Right atrium auricular region (tissue), 2 donors: ENCODE measurements at regions not wholly inside any gene's neighbourhood (a gene's known extent, or its start where the extent isn't known, plus 50 kb on each side); places are given as distances from the start of the nearest gene placed in this dataset.

Source experiments
- DNase-seq: peaks from one replicate; pipeline ENCODE4 v3.0.0-alpha.2; 2019; ENCODE audit warnings: low spot score
- H3K27ac ChIP-seq, 2 donors: fragments of 200-600 bp; sonication (generic); 1 replicate in 1 of 2; 2 replicates in 1 of 2; pipeline ENCODE4 v1.5.1; 2016 to 2019
- H3K27me3 ChIP-seq, 2 donors: fragments of 200-600 bp; sonication (generic); one replicate each; pipeline versions ENCODE4 v1.5.1 to v1.6.0; 2017 to 2019
- H3K36me3 ChIP-seq: fragments of 200-600 bp; sonication (generic); one replicate; pipeline ENCODE4 v1.5.1; 2016
- H3K4me1 ChIP-seq, 2 donors: fragments of 200-600 bp; sonication (generic); one replicate each; pipeline versions ENCODE4 v1.5.1 to v1.6.0; 2017 to 2019
- H3K4me3 ChIP-seq, 2 donors: fragments of 200-600 bp; sonication (generic); 1 replicate in 1 of 2; 2 replicates in 1 of 2; pipeline ENCODE4 v1.5.1; 2017 to 2019; ENCODE audit warnings: mild to moderate bottlenecking in 1 of 2, moderate library complexity in 1 of 2
- H3K9me3 ChIP-seq, 2 donors: fragments of 200-600 bp; sonication (generic); one replicate each; pipeline ENCODE4 v1.5.1; 2019
- TF ChIP-seq, protein P1 (sequence below), 2 donors: fragments of 200-600 bp; sonication (generic); IDR thresholded peaks; one replicate each; pipeline ENCODE4 v1.5.1; 2019; ENCODE audit warnings: antibody characterized with exemption in 2 of 2

DNA sequence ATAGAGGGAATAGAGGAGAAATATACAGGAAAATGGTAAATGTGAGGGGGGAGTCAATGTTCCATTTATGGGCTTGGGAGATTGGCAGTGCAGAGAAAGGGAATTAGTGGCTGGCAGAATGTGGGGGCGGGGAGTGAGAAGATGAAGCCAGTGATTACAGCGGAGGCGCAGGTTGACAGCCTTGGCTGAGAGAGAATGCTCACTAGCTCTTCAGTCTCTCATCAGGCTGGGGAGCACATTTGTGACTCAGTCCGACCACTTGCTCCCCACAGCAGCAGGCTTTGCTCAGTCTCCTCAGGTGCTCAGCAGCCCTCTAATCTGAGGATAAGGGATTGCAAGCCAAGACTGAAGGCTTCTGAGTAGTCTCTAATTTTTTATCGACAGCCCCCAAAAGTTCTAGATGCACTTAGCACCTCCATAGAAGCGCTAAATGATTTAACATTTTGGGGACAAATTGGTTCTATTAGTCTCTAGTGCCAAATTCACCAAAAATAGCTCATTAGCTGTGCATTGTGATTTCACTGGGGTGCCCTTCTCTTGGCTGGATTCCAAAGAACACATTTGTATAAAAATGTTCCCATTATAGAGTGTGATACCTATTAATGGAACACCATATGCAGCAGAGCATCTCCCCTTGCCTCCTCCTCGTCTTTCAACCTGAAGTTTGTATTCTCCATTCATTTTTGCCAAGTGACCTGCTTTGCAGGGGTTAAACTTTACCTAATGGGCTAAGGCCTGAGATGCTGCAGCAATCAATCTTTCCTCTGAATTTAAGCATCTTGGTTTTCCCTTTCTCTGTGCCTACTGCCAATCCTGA, 191.8 kb downstream of the ZNF326 start:
- H3K27me3 ChIP-seq: no peaks in the 10 kb centered on the region
- no peak overlapping the region for H3K27ac ChIP-seq
- no peaks in the 10 kb centered on the region for H3K4me1 ChIP-seq
- TF ChIP-seq, protein P1, sequence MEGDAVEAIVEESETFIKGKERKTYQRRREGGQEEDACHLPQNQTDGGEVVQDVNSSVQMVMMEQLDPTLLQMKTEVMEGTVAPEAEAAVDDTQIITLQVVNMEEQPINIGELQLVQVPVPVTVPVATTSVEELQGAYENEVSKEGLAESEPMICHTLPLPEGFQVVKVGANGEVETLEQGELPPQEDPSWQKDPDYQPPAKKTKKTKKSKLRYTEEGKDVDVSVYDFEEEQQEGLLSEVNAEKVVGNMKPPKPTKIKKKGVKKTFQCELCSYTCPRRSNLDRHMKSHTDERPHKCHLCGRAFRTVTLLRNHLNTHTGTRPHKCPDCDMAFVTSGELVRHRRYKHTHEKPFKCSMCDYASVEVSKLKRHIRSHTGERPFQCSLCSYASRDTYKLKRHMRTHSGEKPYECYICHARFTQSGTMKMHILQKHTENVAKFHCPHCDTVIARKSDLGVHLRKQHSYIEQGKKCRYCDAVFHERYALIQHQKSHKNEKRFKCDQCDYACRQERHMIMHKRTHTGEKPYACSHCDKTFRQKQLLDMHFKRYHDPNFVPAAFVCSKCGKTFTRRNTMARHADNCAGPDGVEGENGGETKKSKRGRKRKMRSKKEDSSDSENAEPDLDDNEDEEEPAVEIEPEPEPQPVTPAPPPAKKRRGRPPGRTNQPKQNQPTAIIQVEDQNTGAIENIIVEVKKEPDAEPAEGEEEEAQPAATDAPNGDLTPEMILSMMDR (IDR thresholded peaks at IDR 0.05): no peak
- H3K36me3 ChIP-seq: no peaks in the 10 kb centered on the region
- H3K4me3 ChIP-seq: no peak overlapping the region
- DNase-seq: no peak
- no peaks in the 10 kb centered on the region for H3K9me3 ChIP-seq

DNA sequence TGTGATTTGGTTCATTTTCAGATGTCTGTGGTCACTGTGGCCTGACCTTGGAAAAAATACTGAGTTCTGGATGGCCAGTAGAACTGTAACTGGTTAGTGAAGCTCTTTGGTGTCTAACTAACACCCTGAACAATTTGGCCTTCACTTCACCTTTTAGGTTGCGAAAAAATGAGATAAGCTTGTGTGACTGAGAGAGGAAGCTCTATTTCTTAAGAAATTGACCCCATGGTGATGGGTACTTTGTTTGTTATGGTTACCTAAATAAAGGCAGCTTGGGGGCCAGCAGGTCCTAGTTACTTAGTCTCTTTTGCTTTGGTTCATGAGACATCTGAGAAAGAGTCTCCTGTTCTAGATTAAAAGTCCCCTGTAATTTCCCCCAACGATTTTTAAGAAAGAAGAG, 181.6 kb downstream of the ZNF326 start:
- Histone ChIP-seq H3K9me3 (no peaks in the 10 kb centered on the region), H3K4me3 (no peak overlapping the region), H3K4me1 (no peaks in the 10 kb centered on the region), H3K27me3 (no peaks in the 10 kb centered on the region), H3K27ac (no peak overlapping the region), H3K36me3 (no peaks in the 10 kb centered on the region)
- DNase-seq: no peak
- TF ChIP-seq, protein P1 (IDR thresholded peaks at IDR 0.05): no peak

DNA sequence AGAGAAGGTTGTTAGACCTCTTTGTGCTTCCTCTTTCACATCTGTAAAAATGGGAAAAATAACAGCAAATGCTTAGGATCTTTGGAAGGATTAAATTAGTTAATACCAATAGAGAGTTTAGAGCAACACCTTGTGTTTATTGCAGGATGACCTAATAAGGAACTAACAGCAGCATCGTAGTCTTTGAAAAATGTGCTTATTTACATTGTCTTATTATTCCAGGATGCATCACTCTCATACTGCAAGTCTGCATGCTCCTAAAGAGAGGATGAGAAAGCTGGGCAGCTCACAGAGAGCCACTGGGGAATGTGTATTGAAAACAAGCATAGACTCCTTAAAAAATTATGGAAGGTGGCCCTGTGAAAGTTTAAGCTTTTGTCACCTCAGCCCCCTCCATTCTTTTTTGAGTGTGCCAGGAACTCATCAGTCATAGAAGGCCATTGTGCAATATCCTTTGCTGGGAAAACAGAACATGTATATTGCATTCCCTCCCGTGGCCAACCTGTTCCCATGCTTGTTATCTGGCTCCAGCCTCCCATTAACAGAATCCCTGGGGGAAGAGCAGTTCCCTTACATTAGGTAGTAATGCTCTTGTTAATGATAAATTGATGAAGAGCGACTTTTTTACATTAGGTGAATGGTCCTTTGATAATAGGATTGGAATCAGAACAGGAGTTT, 180.7 kb downstream of the ZNF326 start:
- no peaks in the 10 kb centered on the region for H3K9me3 ChIP-seq
- no peak for DNase-seq

DNA sequence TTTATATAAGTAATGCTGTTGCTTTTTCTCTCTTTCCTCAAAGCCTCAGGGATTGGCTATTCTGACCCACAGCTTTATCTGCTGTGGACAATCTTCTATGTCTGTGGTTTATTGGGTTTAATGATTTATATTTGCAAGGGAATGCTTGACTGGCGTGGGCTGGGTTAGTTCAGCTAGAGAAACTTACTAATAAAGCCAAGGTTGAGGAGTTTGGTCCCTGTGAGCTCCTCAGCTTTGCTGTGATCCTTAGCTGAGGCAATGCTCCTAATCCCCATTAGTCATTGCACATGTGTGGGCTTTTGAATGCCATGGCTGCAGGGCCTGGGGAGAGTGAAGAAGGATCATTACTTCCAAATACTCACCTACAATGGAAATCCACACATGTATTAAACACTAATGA, 179.3 kb downstream of the ZNF326 start:
- TF ChIP-seq, protein P1 (IDR thresholded peaks at IDR 0.05): no peak
- H3K27ac ChIP-seq: no peak overlapping the region

More for the DNA sequence above, 180.7 kb downstream of the ZNF326 start:
- H3K27me3 ChIP-seq: no peaks in the 10 kb centered on the region
- no peak overlapping the region for H3K4me3 ChIP-seq
- H3K4me1 ChIP-seq: no peaks in the 10 kb centered on the region
- TF ChIP-seq, protein P1 (IDR thresholded peaks at IDR 0.05): no peak
- no peak overlapping the region for H3K27ac ChIP-seq
- no peaks in the 10 kb centered on the region for H3K36me3 ChIP-seq

DNA sequence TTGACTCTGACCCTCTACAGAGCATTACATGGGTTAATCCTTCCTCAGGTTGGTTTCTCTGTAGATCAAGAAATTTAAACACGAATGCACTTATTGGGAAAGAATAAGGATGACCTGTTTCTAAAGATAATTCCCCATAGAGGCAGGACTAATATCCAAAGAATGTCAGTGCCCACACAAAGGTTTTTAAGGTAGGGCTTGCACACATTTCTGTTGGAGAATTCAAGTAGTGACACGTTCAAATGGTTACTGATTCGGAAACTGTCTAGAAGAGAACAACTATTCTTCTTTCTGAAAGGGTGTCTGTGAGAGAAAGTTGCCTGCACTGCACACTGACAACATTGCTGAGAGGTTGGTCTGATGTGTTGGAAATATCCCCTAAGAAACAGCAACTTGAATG, 167.3 kb downstream of the ZNF326 start:
- DNase-seq: no peak
- H3K27ac ChIP-seq: no peak overlapping the region
- no peaks in the 10 kb centered on the region for H3K36me3 ChIP-seq
- no peak overlapping the region for H3K4me3 ChIP-seq
- TF ChIP-seq, protein P1 (IDR thresholded peaks at IDR 0.05): no peak
- no peaks in the 10 kb centered on the region for H3K9me3 ChIP-seq
- no peaks in the 10 kb centered on the region for H3K4me1 ChIP-seq
- H3K27me3 ChIP-seq: no peaks in the 10 kb centered on the region

More for the DNA sequence above, 179.3 kb downstream of the ZNF326 start:
- Histone ChIP-seq H3K4me1 (no peaks in the 10 kb centered on the region), H3K36me3 (no peaks in the 10 kb centered on the region), H3K9me3 (no peaks in the 10 kb centered on the region), H3K4me3 (no peak overlapping the region), H3K27me3 (no peaks in the 10 kb centered on the region)
- DNase-seq: no peak
